C4-2B (cell line): ENCODE measurements at regions not wholly inside any gene's neighbourhood (a gene's known extent, or its start where the extent isn't known, plus 50 kb on each side); places are given as distances from the start of the nearest gene placed in this dataset.

Experiments
- CTCF ChIP-seq: fragments of 450-650 bp; conservative IDR thresholded peaks from 2 replicates; pipeline ENCODE4 v1.5.1; 2017; ENCODE audit warnings: mild to moderate bottlenecking
- ZFX ChIP-seq: fragments of 450-650 bp; IDR thresholded peaks from 2 replicates; pipeline ENCODE4 v1.6.1; 2017

DNA sequence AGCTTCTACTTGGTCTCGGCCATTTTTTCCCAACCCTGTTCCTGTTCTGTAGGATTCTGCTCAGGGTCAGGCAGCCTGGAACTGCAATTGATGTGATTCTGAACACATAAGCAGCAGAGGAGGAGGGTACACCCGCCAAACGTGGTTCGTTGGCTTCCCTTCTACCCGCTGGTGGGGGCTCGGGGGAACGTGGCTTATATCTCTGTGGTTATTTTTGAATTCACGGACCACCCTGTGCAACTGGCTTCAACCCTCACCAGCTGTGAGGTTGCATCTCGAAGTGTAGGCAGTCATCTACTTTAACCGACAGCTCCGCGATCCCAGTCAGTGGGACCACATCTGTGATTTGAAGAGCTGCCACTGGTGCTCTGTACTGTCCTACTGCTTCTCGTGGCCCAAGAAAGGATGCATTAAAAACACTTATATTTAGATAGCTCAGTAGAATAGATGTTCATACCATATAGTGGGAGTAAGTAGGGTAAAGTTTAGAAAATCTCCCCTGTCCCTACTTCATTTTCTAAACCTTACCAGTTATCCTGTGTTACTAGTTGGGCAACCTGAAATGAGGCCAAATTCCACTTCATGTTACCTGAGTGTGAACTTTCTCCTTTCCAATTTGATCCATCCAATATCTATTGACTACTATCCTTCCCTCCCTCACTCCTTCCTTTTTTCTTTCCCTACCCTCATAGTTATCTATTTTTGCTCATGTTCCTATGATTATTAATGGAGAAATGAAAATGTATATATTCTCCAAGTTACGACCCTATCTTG lies 80.4 kb upstream of the BCOR start:
- TF ChIP-seq CTCF = no peak
- no peak for TF ChIP-seq ZFX
